ENCODE measurements at regions not wholly inside any gene's neighbourhood (a gene's known extent, or its start where the extent isn't known, plus 50 kb on each side); places are given as distances from the start of the nearest gene placed in this dataset.
A peak's percentile ranks its signal among the peaks of the same experiment; 100 is the strongest.

GRCh38 chr1:219058891-219059820 lies 114.5 kb upstream of the LYPLAL1 start:
- TF ChIP-seq CTCF (IDR thresholded peaks at IDR 0.05; ENCODE audit: low read depth, low read length, missing control alignments), result no peak
- Histone ChIP-seq H3K27me3 (replicated peaks) (no peaks in the 10 kb centered on the region), H3K4me3 (ENCODE audit: low read depth, low read length) (no peak overlapping the region), H3K27ac (no peak overlapping the region), H3K36me3 (replicated peaks) (no peaks in the 10 kb centered on the region)
- in situ Hi-C loops (cut with HindIII; ENCODE audit: low pct_ligation_motif_present, low sequenced_read_pairs), result no loop called here
- no peak for DNase-seq

GRCh38 chr1:219060798-219061197 lies 112.9 kb upstream of the LYPLAL1 start:
- Histone ChIP-seq H3K4me3 (ENCODE audit: low read depth, low read length) (no peak overlapping the region), H3K27ac (no peak overlapping the region), H3K27me3 (replicated peaks) (no peaks in the 10 kb centered on the region), H3K36me3 (replicated peaks) (no peaks in the 10 kb centered on the region)
- DNase-seq, result no peak
- TF ChIP-seq CTCF (IDR thresholded peaks at IDR 0.05; ENCODE audit: low read depth, low read length, missing control alignments), result no peak
- in situ Hi-C loops (cut with HindIII; ENCODE audit: low pct_ligation_motif_present, low sequenced_read_pairs), result no loop called here

DNA sequence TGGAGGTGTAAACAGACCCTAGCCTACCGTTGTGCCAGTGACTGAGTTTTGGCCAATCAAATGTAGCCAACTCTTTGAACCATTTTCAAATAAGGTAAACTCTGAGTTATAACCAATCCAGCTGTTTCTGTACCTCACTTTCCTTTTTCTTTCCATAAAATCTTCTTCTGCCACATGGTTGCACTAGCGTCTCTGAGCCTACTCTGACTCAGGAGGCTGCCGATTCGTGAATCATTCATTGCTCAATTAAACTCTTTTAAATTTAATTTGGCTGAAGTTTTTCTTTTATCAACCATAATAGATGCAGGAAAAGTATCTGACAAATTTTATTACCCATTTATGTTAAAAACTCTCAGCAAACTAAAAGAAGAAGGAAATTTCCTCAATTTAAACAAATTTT lies 111.5 kb upstream of the LYPLAL1 start:
- TF ChIP-seq CTCF (IDR thresholded peaks at IDR 0.05; ENCODE audit: low read depth, low read length, missing control alignments), result no peak
- no peak for DNase-seq

DNA sequence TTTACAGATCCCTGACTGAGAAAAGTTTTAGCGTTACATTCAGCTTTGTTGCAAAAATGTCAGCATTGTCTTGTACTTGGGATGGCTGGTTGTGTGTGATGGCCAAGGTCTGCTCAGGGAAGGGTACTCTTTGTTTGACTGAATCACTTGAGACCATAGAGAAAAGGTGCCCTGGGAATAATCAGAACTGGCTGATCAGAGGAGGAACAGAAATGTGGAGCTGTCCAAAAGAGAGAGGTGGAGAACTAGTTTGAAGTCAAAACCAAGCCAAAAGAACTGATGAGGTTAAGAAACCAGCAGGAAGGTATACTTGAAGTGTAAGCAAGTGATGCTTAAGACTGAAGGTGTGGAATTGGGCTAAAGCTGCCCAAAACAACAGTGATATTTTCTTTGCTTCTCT lies 107.6 kb upstream of the LYPLAL1 start:
- Histone ChIP-seq H3K27ac (no peak overlapping the region), H3K36me3 (replicated peaks) (no peaks in the 10 kb centered on the region), H3K4me3 (ENCODE audit: low read depth, low read length) (no peak overlapping the region), H3K27me3 (replicated peaks) (no peaks in the 10 kb centered on the region)
- in situ Hi-C loops (cut with HindIII; ENCODE audit: low pct_ligation_motif_present, low sequenced_read_pairs), result no loop called here
- TF ChIP-seq CTCF (IDR thresholded peaks at IDR 0.05; ENCODE audit: low read depth, low read length, missing control alignments), result no peak
- no peak for DNase-seq

More for the DNA sequence above, 111.5 kb upstream of the LYPLAL1 start:
- H3K36me3 ChIP-seq (replicated peaks), result no peaks in the 10 kb centered on the region
- no peak overlapping the region for H3K27ac ChIP-seq
- in situ Hi-C loops (cut with HindIII; ENCODE audit: low pct_ligation_motif_present, low sequenced_read_pairs), result no loop called here
- H3K27me3 ChIP-seq (replicated peaks), result no peaks in the 10 kb centered on the region
- no peak overlapping the region for H3K4me3 ChIP-seq (ENCODE audit: low read depth, low read length)

DNA sequence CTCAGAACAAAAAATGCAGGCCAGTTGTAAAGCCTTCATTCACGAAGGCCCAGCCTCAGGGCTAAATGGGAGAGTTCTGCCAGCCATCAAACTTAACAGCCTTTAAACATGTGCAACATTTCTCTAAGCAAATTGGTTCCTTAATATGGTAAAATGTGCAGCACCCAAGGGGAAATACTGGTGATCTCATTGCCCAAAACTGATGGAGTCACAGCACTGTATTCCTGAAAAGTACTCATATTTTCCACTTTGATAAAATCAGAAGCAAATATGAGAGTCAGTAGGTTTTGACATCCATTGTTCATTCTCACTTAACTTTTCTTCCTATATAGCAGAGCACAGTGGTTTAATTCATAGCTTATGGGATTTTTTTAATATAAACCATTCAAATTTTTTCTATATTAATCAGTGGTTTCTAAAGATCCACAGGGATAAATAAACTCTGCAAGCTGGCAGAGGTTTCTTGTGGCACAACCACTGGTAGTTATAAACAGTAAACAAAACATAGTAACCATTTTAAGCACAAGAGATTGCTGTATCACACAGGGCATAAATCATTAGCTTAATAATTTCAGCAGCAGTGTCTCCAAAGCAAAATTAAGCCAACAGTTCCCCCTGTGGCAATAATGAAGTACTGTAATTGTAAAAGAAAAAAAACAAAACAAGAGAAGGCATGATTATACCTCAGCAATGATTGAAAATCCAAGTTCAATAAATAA lies 106.9 kb upstream of the LYPLAL1 start:
- in situ Hi-C loops (cut with HindIII; ENCODE audit: low pct_ligation_motif_present, low sequenced_read_pairs), result no loop called here
- Histone ChIP-seq H3K36me3 (replicated peaks) (no peaks in the 10 kb centered on the region), H3K27ac (peak overlapping the region; percentile 48), H3K4me3 (ENCODE audit: low read depth, low read length) (no peak overlapping the region), H3K27me3 (replicated peaks) (no peaks in the 10 kb centered on the region)
- peak; percentile 54 for TF ChIP-seq CTCF (IDR thresholded peaks at IDR 0.05; ENCODE audit: low read depth, low read length, missing control alignments)
- DNase-seq, result peak; percentile 53
